NAMALWA (cell line): ENCODE measurements at regions not wholly inside any gene's neighbourhood (a gene's known extent, or its start where the extent isn't known, plus 50 kb on each side); places are given as distances from the start of the nearest gene placed in this dataset.
"Not testable (repeated sequence)": the region's sequence is repeated elsewhere in the genome, so short reads cannot be mapped to it uniquely, and the experiment has no call there.

Experiments
- DNase-seq: peaks from one replicate; pipeline ENCODE4 v3.0.0-alpha.2; 2015; ENCODE audit warnings: low spot score

GRCh38 chr3:191148131-191148530, 50.9 kb upstream of the OSTN start:
- no peak for DNase-seq

GRCh38 chr3:191143224-191143623, 55.8 kb upstream of the OSTN start:
- no peak for DNase-seq

GRCh38 chr3:191141728-191142127, 57.3 kb upstream of the OSTN start:
- no peak for DNase-seq

GRCh38 chr3:191139736-191140135, 59.3 kb upstream of the OSTN start:
- no peak for DNase-seq

GRCh38 chr3:191138937-191139336, 60.1 kb upstream of the OSTN start:
- DNase-seq, result no peak

GRCh38 chr3:191137708-191138107, 61.3 kb upstream of the OSTN start:
- DNase-seq, result no peak

- peak; percentile 55 for DNase-seq
Measured at GRCh38 chr3:191136347-191136746, 62.7 kb upstream of the OSTN start.

GRCh38 chr3:191135175-191135574, 63.9 kb upstream of the OSTN start:
- no peak for DNase-seq

GRCh38 chr3:191133359-191133758, 65.7 kb upstream of the OSTN start:
- no peak for DNase-seq

GRCh38 chr3:191131305-191131704, 67.7 kb upstream of the OSTN start:
- DNase-seq, result no peak

GRCh38 chr3:191124891-191125290, 74.2 kb upstream of the OSTN start:
- not testable (repeated sequence) for DNase-seq

- DNase-seq, result no peak
Measured at GRCh38 chr3:191123946-191124345, 75.1 kb upstream of the OSTN start.

- DNase-seq, result no peak
Measured at GRCh38 chr3:191123231-191123630, 75.8 kb upstream of the OSTN start.

GRCh38 chr3:191120447-191121298, 78.4 kb upstream of the OSTN start:
- no peak for DNase-seq

- DNase-seq, result no peak
Measured at GRCh38 chr3:191119415-191120295, 79.4 kb upstream of the OSTN start.

- no peak for DNase-seq
Measured at GRCh38 chr3:191111722-191112121, 87.3 kb upstream of the OSTN start.

- peak; percentile 54 for DNase-seq
Measured at GRCh38 chr3:191105418-191105817, 93.6 kb upstream of the OSTN start.

GRCh38 chr3:191100516-191100915, 98.5 kb upstream of the OSTN start:
- DNase-seq, result no peak

- DNase-seq, result no peak
Measured at GRCh38 chr3:191094057-191094845, 104.8 kb upstream of the OSTN start.

- DNase-seq, result no peak
Measured at GRCh38 chr3:191087391-191087790, 111.7 kb upstream of the OSTN start.

GRCh38 chr3:191085091-191085490, 114.0 kb upstream of the OSTN start:
- no peak for DNase-seq

GRCh38 chr3:191078913-191079312, 120.1 kb upstream of the OSTN start:
- not testable (repeated sequence) for DNase-seq
